GM21576 (cell line): ENCODE measurements at regions not wholly inside any gene's neighbourhood (a gene's known extent, or its start where the extent isn't known, plus 50 kb on each side); places are given as distances from the start of the nearest gene placed in this dataset.
"Not testable (repeated sequence)": the region's sequence is repeated elsewhere in the genome, so short reads cannot be mapped to it uniquely, and the experiment has no call there.

Experiments
- ATAC-seq: cut with Tn5 transposase; IDR thresholded peaks from one replicate; pipeline ENCODE4 v1.9.1; 2021; ENCODE audit warnings: mild to moderate bottlenecking, moderate library complexity; ENCODE audit not compliant: unreplicated experiment

- ATAC-seq: no peak
Observed at GRCh38 chr18:60888071-60888624, 445.1 kb upstream of the CDH20 start.

- no peak for ATAC-seq
Observed at GRCh38 chr18:60889442-60889841, 443.8 kb upstream of the CDH20 start.

- no peak for ATAC-seq
Observed at GRCh38 chr18:60891936-60892335, 441.3 kb upstream of the CDH20 start.

DNA sequence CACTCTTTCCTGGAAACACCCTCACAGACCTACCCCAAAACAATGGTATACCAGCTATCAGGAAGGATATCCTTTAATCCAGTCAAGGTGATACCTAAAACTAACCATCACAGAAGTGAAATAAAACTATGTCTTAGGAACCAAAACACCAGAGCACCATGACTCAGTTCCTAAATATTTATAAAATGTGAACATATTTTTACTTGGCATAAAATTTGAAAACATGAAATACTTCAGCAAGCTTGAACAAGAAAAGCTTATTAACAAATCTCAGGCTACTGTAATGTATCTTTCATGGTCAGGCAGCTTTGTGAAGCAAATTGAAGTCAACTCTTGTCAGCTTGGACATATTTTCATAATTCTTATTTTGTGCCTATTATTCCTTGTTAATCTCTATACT is 440.8 kb upstream of the CDH20 start:
- ATAC-seq: no peak

GRCh38 chr18:60892855-60893254 is 440.4 kb upstream of the CDH20 start:
- no peak for ATAC-seq

- ATAC-seq: no peak
Observed at GRCh38 chr18:60893355-60894097, 439.7 kb upstream of the CDH20 start.

DNA sequence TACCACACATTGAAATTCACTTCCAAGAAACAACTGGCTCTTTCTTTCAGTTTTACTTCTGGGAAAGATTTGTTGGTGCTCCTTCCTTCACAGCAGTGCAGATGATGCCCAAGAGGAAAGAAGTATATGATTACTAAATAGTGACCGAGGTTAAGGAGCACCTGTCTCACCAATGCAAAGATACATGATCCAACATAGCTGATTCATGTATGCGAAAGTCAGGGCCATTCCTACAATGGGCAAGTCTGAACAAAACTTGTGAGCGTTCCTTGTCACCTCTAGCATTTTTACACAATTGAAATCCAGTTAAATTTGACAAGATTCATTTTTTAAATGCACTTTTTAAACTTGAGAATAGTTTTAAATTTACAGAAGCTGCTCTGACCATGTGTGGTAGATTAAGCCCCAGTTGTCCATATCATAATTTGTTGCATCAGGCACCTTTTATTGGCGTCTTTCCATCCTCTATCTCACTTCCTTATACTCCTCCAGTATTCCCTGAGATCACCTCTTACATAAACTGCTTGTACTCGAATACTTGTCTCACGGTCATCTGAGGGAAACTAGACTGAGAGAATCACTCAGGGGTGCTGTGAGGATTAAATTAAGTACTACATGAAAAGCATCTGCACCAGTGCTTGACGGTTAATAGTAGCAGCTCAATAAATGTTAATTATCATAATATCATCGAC is 438.8 kb upstream of the CDH20 start:
- ATAC-seq: no peak

GRCh38 chr18:60895181-60895580 is 438.0 kb upstream of the CDH20 start:
- no peak for ATAC-seq

DNA sequence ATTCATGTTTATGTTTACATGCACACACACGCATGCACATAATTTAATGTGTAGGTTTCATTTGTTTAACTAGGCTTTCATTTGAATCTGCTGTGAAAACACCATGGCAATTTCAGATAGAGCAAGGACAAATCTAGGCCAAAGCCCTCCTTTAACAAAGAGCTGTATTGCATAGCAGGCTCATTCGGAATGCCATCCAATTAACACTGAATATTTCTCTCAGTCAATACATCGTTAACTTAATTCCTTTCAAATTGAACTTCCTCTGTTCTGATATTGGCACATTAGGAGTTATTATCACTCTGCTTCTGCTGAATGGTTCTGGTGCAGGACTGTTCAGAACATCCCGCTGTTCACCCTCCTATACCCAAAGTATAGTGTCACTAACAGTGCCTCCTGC is 435.1 kb upstream of the CDH20 start:
- ATAC-seq: no peak

DNA sequence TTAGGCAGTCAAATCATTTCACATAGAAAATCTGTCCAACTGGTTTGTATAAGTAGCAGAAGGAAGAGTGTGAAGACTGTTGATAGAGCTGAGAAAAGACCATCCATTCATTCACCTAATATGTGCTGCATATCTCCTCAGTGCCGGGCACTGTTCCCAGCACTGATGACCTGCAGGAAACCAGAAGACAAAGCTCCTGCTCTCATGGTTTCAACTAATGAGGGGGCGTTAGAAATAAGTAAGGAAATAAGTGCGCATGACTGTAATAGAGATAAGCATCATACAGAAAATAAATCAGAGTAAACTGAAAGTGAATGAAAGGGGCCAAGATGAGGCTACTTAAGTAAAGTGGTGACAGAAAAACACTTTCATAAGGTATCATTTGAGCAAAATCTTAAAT is 427.5 kb upstream of the CDH20 start:
- no peak for ATAC-seq

- ATAC-seq: no peak
Observed at GRCh38 chr18:60910534-60910933, 422.7 kb upstream of the CDH20 start.

DNA sequence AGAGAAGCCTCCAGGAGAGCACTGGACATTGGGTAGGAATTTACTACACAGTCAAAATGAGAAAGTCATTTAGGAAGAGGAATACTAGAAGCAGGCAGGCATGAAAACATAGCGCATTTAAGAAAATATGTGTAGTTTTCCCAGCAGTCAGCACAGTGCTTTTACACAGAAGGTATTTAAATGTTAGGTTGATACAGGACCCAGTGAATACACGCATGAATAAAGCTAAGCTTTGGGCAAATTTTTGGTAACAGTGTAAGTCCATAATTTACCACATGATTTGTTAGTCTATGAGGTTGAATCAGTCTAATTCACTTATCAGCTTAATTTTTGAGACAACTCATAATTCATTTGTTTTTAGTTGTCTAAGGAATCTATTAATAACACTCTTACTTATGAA is 421.7 kb upstream of the CDH20 start:
- ATAC-seq: no peak

GRCh38 chr18:60915160-60915559 is 418.1 kb upstream of the CDH20 start:
- ATAC-seq: no peak

DNA sequence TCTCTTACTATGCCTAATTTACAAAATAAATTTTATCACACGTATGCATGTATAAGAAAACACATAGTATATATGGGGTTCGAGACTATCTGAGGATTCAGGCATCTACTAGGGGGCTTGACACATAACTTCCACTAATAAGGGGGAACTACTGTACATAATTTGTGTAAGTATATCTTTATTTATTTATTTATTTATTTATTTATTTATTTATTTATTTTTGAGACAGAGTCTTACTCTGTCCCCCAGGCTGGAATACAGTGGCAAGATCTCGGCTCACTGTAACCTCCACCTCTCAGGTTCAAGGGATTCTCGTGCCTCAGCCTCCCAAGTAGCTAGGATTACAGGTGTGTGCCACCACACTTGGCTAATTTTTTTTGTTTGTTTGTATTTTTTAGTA is 414.4 kb upstream of the CDH20 start:
- ATAC-seq: not testable (repeated sequence)

DNA sequence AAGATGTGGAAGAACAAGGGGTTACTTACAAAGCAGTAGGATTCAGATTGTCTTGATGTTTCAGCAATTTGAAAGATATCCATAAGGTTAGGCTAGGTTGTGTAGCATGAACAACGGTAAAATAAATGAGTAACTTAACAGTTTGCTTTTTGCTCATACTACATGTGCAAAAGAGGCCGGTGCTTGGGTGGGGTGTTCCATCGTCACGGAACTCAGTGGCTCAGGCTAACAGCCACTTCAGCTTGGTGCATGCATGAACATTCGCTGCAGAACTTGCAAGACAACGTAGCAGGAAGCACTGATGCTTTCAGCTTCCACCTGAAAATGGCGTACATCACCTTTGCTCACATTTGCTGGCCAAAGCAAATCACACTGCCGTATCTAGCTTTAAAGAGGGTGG is 407.3 kb upstream of the CDH20 start:
- no peak for ATAC-seq

GRCh38 chr18:60929966-60930365 is 403.3 kb upstream of the CDH20 start:
- ATAC-seq: no peak

DNA sequence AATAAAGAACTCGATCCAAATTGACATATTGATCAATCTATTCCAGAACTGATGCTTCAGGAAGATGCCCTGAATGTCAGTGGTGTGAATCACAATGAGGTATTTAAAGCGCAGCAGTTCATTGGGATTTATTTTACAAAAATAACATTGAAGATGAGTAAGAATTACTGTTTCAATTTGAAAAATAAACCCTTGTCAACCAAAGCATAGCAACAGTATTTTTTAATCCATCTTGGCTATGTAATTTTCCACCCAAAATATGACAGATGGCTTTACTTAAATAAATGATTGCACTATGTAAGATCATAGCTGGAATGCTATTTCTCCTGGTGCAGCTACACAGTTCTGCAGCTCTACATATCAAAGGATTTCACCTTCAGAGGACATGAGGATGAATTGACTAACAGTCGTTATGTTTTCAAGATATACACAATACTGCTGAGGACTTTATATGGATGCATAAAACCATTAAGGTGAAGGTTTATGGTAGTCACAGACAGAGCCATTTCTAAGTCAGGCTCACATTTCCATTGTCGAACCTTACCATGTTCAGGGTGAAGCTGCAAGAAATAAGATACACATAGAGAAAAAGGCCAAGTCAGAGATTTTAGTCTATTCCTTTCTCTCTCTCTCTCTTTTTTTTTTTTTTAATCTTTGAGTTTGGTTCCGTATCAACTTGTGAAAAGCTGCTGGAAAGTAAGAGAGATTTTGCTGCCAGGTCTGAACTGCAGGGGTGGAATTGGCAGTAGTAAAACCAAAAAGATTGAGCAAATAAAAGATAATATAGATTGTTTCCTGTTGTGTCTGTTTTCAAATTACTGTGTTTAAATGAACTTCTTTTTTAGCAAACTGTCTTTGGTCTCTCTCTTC is 398.0 kb upstream of the CDH20 start:
- ATAC-seq: no peak

DNA sequence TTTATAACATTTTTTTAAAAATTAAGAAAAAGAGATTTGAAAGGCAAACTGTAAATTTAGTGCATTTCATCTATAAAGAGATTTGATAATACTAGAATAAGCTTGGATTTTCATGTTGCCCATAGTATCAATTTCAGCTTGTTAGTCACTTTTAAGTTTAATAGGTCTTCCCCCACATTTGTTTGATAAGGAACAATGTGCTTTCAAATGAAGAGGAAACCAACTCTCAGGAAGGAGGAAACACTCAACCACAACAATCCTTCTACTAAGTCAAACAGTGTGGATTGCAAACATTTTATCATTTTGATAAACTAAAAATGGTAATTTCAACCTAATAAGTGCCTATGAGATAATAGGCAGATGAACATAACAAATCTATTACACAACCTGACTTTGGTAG is 397.1 kb upstream of the CDH20 start:
- ATAC-seq: no peak

- ATAC-seq: no peak
Observed at GRCh38 chr18:60943297-60943696, 389.9 kb upstream of the CDH20 start.

DNA sequence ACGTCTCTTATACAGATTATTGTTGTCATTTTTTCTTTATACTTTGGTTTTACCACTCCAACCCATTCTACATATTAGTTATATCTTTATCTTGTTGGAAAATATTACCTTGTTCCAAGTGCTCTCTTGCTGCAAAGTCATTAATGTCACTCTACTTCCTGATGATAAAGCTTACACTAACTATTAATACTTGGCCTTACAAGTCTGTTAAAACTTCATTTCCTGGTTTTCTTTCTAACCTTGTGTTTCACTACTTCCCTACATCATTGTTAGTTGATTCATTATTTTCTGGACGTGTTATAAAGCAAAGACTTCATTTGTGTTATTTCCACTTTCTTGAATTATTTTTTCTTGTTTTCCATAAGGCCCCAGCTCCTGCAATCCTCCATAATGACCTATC is 382.6 kb upstream of the CDH20 start:
- no peak for ATAC-seq

DNA sequence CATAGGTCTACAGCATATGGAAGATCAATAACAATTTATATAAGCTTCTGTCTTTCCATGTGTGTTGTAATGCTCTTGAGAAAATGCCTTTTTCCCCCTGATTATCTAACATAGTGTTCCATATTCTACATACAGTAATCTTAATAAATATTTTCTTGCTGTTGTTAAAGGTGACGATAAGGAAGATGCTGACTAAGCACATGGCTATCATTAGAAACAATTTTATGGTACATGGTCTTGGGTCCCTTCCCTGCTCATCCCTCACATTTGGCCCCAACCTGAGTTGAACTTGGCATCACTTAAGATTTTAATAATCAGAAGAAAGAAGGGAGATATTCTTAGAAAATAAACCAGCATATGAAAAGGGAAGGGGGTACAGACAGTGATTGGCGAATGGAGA is 382.1 kb upstream of the CDH20 start:
- no peak for ATAC-seq
